ENCODE measurements at regions not wholly inside any gene's neighbourhood (a gene's known extent, or its start where the extent isn't known, plus 50 kb on each side); places are given as distances from the start of the nearest gene placed in this dataset.

- no peaks in the 10 kb centered on the region for H4K20me1 ChIP-seq (replicated peaks; ENCODE audit: control insufficient read depth, insufficient read depth, low read length)
- H3K9me3 ChIP-seq (replicated peaks; ENCODE audit: control insufficient read depth, insufficient read depth, low read depth, low read length) = no peaks in the 10 kb centered on the region
- no peak for TF ChIP-seq MAZ (CRISPR knock-in tag; conservative IDR thresholded peaks at IDR 0.05 in 1 of 2, IDR thresholded peaks at IDR 0.05 in 1 of 2)
- in situ Hi-C loops (cut with MboI) = no loop called here
- no peaks in the 10 kb centered on the region for H3K9me1 ChIP-seq (ENCODE audit: control insufficient read depth, insufficient read depth, low read length)
- H3K36me3 ChIP-seq (ENCODE audit: control insufficient read depth, insufficient read depth, low read length) = no peaks in the 10 kb centered on the region
- ATAC-seq (no peak), FAIRE-seq (no peak), DNase-seq (ENCODE audit: extremely low read depth in 1 of 4, low spot score in 3 of 4) (no peak)
- WGBS (ENCODE audit: insufficient coverage, low coverage, missing lambda C conversion rate) = 3% methylated on average over 3 of the region's 3 CpGs
- intact Hi-C loops (cut with micrococcal nuclease) = no loop called here
- H3K27ac ChIP-seq (ENCODE audit: extremely low read depth, low read depth, low read length) = no peak overlapping the region
- H3K9ac ChIP-seq (ENCODE audit: insufficient read depth in 1 of 2, low read depth in 2 of 2, low read length in 2 of 2) = no peak overlapping the region
- ChIA-PET CTCF (ENCODE audit: low intra/inter-chr PET ratio) (no interaction called here), POLR2A (no interaction called here)
- no peak overlapping the region for H3K4me2 ChIP-seq (ENCODE audit: insufficient read depth, low read length)
- H3K27me3 ChIP-seq (ENCODE audit: control insufficient read depth in 2 of 2, insufficient read depth in 2 of 2, low read length in 2 of 2) = no peaks in the 10 kb centered on the region
- no peak overlapping the region for H3K4me3 ChIP-seq
- H3K79me2 ChIP-seq (ENCODE audit: control insufficient read depth, insufficient read depth, low read length) = no peaks in the 10 kb centered on the region
- H3K4me1 ChIP-seq (replicated peaks in 1 of 2; ENCODE audit: control insufficient read depth in 2 of 2, insufficient read depth in 2 of 2, low read length in 2 of 2) = no peaks in the 10 kb centered on the region
- no peak overlapping the region for H2AFZ ChIP-seq (ENCODE audit: low read depth, low read length)
- BruUV-seq (replicated peaks) = no TSS peak
Observed at GRCh38 chr2:221063568-221063967, 508.5 kb downstream of the EPHA4 start.

GRCh38 chr2:221064058-221064854, 507.8 kb downstream of the EPHA4 start:
- no peaks in the 10 kb centered on the region for H4K20me1 ChIP-seq (replicated peaks; ENCODE audit: control insufficient read depth, insufficient read depth, low read length)
- H3K36me3 ChIP-seq (ENCODE audit: control insufficient read depth, insufficient read depth, low read length) = no peaks in the 10 kb centered on the region
- FAIRE-seq (no peak), ATAC-seq (no peak), DNase-seq (ENCODE audit: extremely low read depth in 1 of 4, low spot score in 3 of 4) (no peak)
- POLR2A ChIA-PET = no interaction called here
- no peak overlapping the region for H3K4me2 ChIP-seq (ENCODE audit: insufficient read depth, low read length)
- BruUV-seq (replicated peaks) = no TSS peak
- in situ Hi-C loops (cut with MboI) (no loop called here), intact Hi-C loops (cut with micrococcal nuclease) (no loop called here)
- H3K27ac ChIP-seq (ENCODE audit: extremely low read depth, low read depth, low read length) = no peak overlapping the region
- H3K4me3 ChIP-seq = no peak overlapping the region
- CTCF ChIA-PET (ENCODE audit: low intra/inter-chr PET ratio) = no interaction called here
- H3K9ac ChIP-seq (ENCODE audit: insufficient read depth in 1 of 2, low read depth in 2 of 2, low read length in 2 of 2) = no peak overlapping the region
- H3K4me1 ChIP-seq (replicated peaks in 1 of 2; ENCODE audit: control insufficient read depth in 2 of 2, insufficient read depth in 2 of 2, low read length in 2 of 2) = no peaks in the 10 kb centered on the region
- H3K27me3 ChIP-seq (ENCODE audit: control insufficient read depth in 2 of 2, insufficient read depth in 2 of 2, low read length in 2 of 2) = no peaks in the 10 kb centered on the region
- H3K9me1 ChIP-seq (ENCODE audit: control insufficient read depth, insufficient read depth, low read length) = no peaks in the 10 kb centered on the region
- H3K9me3 ChIP-seq (replicated peaks; ENCODE audit: control insufficient read depth, insufficient read depth, low read depth, low read length) = no peaks in the 10 kb centered on the region
- WGBS (ENCODE audit: insufficient coverage, low coverage, missing lambda C conversion rate) = 6% methylated on average over 2 of the region's 2 CpGs
- no peaks in the 10 kb centered on the region for H3K79me2 ChIP-seq (ENCODE audit: control insufficient read depth, insufficient read depth, low read length)
- H2AFZ ChIP-seq (ENCODE audit: low read depth, low read length) = no peak overlapping the region
- TF ChIP-seq MYC (IDR thresholded peaks at IDR 0.05; ENCODE audit: low read depth, low read length) = no peak
- no peak for TF ChIP-seq MYC (CRISPR knock-in tag; IDR thresholded peaks at IDR 0.05; ENCODE audit: borderline replicate concordance, low read depth)
- TF ChIP-seq HIVEP1 (CRISPR knock-in tag; IDR thresholded peaks at IDR 0.05) = no peak
- TF ChIP-seq ZNF551 (CRISPR knock-in tag; IDR thresholded peaks at IDR 0.05) = no peak
- no peak for TF ChIP-seq E2F8 (IDR thresholded peaks at IDR 0.05; ENCODE audit: low read depth, partially characterized antibody)
- TF ChIP-seq NFE2L1 (tag; IDR thresholded peaks at IDR 0.05; ENCODE audit: borderline replicate concordance, low read depth) = no peak
- TF ChIP-seq, protein P1, sequence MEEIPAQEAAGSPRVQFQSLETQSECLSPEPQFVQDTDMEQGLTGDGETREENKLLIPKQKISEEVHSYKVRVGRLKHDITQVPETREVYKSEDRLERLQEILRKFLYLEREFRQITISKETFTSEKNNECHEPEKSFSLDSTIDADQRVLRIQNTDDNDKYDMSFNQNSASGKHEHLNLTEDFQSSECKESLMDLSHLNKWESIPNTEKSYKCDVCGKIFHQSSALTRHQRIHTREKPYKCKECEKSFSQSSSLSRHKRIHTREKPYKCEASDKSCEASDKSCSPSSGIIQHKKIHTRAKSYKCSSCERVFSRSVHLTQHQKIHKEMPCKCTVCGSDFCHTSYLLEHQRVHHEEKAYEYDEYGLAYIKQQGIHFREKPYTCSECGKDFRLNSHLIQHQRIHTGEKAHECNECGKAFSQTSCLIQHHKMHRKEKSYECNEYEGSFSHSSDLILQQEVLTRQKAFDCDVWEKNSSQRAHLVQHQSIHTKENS (CRISPR knock-in tag; IDR thresholded peaks at IDR 0.05) = no peak
- TF ChIP-seq ZNF197 (CRISPR knock-in tag; IDR thresholded peaks at IDR 0.05; ENCODE audit: low read depth) = no peak
- no peak for TF ChIP-seq ARNT (IDR thresholded peaks at IDR 0.05)

All from K562 (cell line).